ENCODE measurements at regions not wholly inside any gene's neighbourhood (a gene's known extent, or its start where the extent isn't known, plus 50 kb on each side); places are given as distances from the start of the nearest gene placed in this dataset.

GRCh38 chr9:109918339-109919163, 138.6 kb downstream of the PALM2AKAP2 start:
- Histone ChIP-seq H3K4me1 (ENCODE audit: control insufficient read depth, insufficient read depth, low read length) (peaks cover 55% of the 10 kb centered on the region), H3K27me3 (replicated peaks in 1 of 2; ENCODE audit: control insufficient read depth in 2 of 2, insufficient read depth in 2 of 2, low read length in 1 of 2) (no peaks in the 10 kb centered on the region), H3K27ac (ENCODE audit: control insufficient read depth, insufficient read depth) (peak overlapping the region; percentile 94), H3K4me2 (ENCODE audit: control insufficient read depth, insufficient read depth) (peak overlapping the region; percentile 79), H4K20me1 (ENCODE audit: control insufficient read depth, insufficient read depth) (no peaks in the 10 kb centered on the region), H3K4me3 (peak overlapping the region; percentile 37; the same call in 1 of the 2 replicates), H3K36me3 (ENCODE audit: control insufficient read depth in 2 of 2, insufficient read depth in 2 of 2, low read length in 1 of 2) (no peaks in the 10 kb centered on the region), H3K9me3 (replicated peaks; ENCODE audit: control insufficient read depth, insufficient read depth, low read length) (no peaks in the 10 kb centered on the region), H3K9ac (ENCODE audit: control insufficient read depth, insufficient read depth, low read length) (peak overlapping the region; percentile 88), H3K79me2 (ENCODE audit: control insufficient read depth, insufficient read depth, low read length) (no peaks in the 10 kb centered on the region; the same call in 1 of the 2 replicates), H2AFZ (ENCODE audit: control insufficient read depth, low read depth, low read length) (peak overlapping the region; percentile 87)
- intact Hi-C loops (cut with micrococcal nuclease; ENCODE audit: unreplicated experiment), result loop anchor here (1.0 kb wide), 1 partner anchor 49 kb away; no protein-coding TSS in a partner anchor
- DNase-seq (ENCODE audit: low read depth, low spot score) (peak; percentile 80), FAIRE-seq (peak; percentile 27), ATAC-seq (peak; percentile 73)
- CTCF ChIA-PET, result interaction anchor here (0.6 to 21.3 kb wide), 9 partner anchors 11 to 705 kb away, joined by 3 to 537 read pairs (median 5); no protein-coding TSS in a partner anchor
- WGBS (ENCODE audit: insufficient coverage, insufficient replicate concordance, low lambda C conversion rate, missing lambda C conversion rate), result under 1% methylated on average over 11 of the region's 11 CpGs
- in situ Hi-C loops (cut with MboI), result loop anchor here (5.0 kb wide), 1 partner anchor 54 kb away; no protein-coding TSS in a partner anchor
- SMC1A ChIA-PET (ENCODE audit: uncharacterized antibody, unreplicated experiment), result interaction anchor here (0.6 to 27.0 kb wide), 18 partner anchors 9 to 296 kb away, joined by 3 to 636 read pairs (median 6); no protein-coding TSS in a partner anchor
- BruUV-seq (replicated peaks), result TSS peak; percentile 87
- POLR2A ChIA-PET, result interaction anchor here (0.5 to 4.1 kb wide), 10 partner anchors 7 to 254 kb away, joined by 3 to 25 read pairs (median 4); no protein-coding TSS in a partner anchor
- RAD21 ChIA-PET (ENCODE audit: unreplicated experiment), result interaction anchor here (0.7 to 5.9 kb wide), 14 partner anchors 11 to 238 kb away, joined by 3 to 43 read pairs (median 4); no protein-coding TSS in a partner anchor
- TF ChIP-seq SP1 (IDR thresholded peaks at IDR 0.05; ENCODE audit: low read depth, low read length) (no peak), SIN3A (IDR thresholded peaks at IDR 0.05; ENCODE audit: low read depth, low read length) (no peak), GABPA (IDR thresholded peaks at IDR 0.05; ENCODE audit: low read depth) (peak; percentile 51; the same call in 1 of the 2 replicates), MYB (IDR thresholded peaks at IDR 0.05; ENCODE audit: borderline replicate concordance, low read depth, low read length) (no peak), JUND (IDR thresholded peaks at IDR 0.05; ENCODE audit: low read depth, low read length) (no peak), LARP7 (IDR thresholded peaks at IDR 0.05) (no peak), EED (IDR thresholded peaks at IDR 0.05; ENCODE audit: low read depth) (peak; percentile 91), ATF3 (IDR thresholded peaks at IDR 0.05; ENCODE audit: borderline replicate concordance, extremely low read depth, low read depth, low read length) (no peak), RUNX3 (IDR thresholded peaks at IDR 0.05; ENCODE audit: low read length) (peak; percentile 74), ZBED1 (IDR thresholded peaks at IDR 0.05; ENCODE audit: borderline replicate concordance) (peak; percentile 74), RAD51 (IDR thresholded peaks at IDR 0.05) (no peak), TCF12 (IDR thresholded peaks at IDR 0.05; ENCODE audit: low read depth, low read length) (peak; percentile 96), BRCA1 (IDR thresholded peaks at IDR 0.05; ENCODE audit: low read depth, low read length) (no peak), FOXK2 (IDR thresholded peaks at IDR 0.05) (no peak), KLF5 (IDR thresholded peaks at IDR 0.05; ENCODE audit: partially characterized antibody) (no peak), BMI1 (IDR thresholded peaks at IDR 0.05; ENCODE audit: borderline replicate concordance) (no peak), GATAD2B (conservative IDR thresholded peaks at IDR 0.05; ENCODE audit: low read depth) (0 out of 2 replicates have a peak, but pooled peaks have one; percentile 16), SRF (IDR thresholded peaks at IDR 0.05; ENCODE audit: low read depth in 2 of 2, low read length in 2 of 2) (no peak), RCOR1 (conservative IDR thresholded peaks at IDR 0.05; ENCODE audit: low read depth, low read length) (no peak), SMAD5 (IDR thresholded peaks at IDR 0.05; ENCODE audit: low read depth) (no peak)
- TF ChIP-seq, protein P1, sequence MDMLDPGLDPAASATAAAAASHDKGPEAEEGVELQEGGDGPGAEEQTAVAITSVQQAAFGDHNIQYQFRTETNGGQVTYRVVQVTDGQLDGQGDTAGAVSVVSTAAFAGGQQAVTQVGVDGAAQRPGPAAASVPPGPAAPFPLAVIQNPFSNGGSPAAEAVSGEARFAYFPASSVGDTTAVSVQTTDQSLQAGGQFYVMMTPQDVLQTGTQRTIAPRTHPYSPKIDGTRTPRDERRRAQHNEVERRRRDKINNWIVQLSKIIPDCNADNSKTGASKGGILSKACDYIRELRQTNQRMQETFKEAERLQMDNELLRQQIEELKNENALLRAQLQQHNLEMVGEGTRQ (IDR thresholded peaks at IDR 0.05; ENCODE audit: borderline replicate concordance, low read depth, low read length), result no peak
- TF ChIP-seq, protein P2, sequence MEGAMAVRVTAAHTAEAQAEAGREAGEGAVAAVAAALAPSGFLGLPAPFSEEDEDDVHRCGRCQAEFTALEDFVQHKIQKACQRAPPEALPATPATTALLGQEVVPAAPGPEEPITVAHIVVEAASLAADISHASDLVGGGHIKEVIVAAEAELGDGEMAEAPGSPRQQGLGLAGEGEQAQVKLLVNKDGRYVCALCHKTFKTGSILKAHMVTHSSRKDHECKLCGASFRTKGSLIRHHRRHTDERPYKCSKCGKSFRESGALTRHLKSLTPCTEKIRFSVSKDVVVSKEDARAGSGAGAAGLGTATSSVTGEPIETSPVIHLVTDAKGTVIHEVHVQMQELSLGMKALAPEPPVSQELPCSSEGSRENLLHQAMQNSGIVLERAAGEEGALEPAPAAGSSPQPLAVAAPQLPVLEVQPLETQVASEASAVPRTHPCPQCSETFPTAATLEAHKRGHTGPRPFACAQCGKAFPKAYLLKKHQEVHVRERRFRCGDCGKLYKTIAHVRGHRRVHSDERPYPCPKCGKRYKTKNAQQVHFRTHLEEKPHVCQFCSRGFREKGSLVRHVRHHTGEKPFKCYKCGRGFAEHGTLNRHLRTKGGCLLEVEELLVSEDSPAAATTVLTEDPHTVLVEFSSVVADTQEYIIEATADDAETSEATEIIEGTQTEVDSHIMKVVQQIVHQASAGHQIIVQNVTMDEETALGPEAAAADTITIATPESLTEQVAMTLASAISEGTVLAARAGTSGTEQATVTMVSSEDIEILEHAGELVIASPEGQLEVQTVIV (IDR thresholded peaks at IDR 0.05; ENCODE audit: borderline replicate concordance, partially characterized antibody), result no peak
